Astrocyte of the spinal cord (primary cell): ENCODE measurements at regions not wholly inside any gene's neighbourhood (a gene's known extent, or its start where the extent isn't known, plus 50 kb on each side); places are given as distances from the start of the nearest gene placed in this dataset.

Experiments used
- DNase-seq: peaks from one replicate; pipeline ENCODE4 v3.0.0; 2011; ENCODE audit warnings: low read depth, low spot score
- H3K4me3 ChIP-seq: 2 replicates; pipeline ENCODE4 v1.5.1; 2011; ENCODE audit warnings: low read depth, mild to moderate bottlenecking, low read length, moderate library complexity
- in situ Hi-C: cut with HindIII; loops from 2 replicates; pipeline ENCODE4 v1.10.0; 2017; ENCODE audit warnings: low sequenced_read_pairs
- TF ChIP-seq, protein P1 (sequence below): IDR thresholded peaks from 2 replicates; pipeline ENCODE4 v1.5.1; 2012; ENCODE audit warnings: low read depth, mild to moderate bottlenecking, low read length, inconsistent platforms

DNA sequence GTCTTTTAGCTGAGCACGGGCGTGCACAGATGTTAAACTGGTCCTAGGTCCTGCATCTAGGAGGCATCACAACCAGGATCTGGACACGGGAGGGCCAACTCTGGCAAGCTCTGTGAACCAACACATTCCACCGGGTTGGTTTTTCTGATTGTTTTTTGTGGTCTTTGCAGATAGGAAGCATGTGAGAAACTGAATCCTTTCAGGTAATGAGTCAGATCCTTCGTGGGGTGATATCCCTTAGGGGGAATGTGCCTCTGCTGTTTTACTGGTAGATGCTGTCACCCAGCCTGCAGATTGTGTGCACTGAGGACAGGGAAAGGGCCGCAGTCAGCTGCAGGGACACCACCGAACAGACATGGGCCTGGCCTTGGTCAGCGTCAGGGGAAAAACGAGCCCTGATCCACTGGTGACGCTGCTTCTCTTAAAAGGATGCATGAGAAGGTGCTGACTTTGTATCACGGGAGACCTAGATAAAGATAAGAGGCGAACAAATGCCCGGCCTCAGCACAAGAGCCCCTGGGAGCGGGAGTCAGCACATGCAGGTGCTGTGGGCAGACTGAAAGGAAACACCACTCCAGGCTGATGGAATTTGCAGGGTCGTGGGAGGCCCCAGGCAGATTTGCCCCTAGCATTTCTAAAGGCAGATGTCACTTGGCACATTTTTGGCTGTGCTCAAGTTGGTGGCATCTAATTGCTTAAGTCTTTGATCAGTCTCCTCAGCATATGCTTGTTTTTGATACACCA lies 51.1 kb downstream of the DOP1B start:
- DNase-seq: peak; percentile 81
- TF ChIP-seq, protein P1, sequence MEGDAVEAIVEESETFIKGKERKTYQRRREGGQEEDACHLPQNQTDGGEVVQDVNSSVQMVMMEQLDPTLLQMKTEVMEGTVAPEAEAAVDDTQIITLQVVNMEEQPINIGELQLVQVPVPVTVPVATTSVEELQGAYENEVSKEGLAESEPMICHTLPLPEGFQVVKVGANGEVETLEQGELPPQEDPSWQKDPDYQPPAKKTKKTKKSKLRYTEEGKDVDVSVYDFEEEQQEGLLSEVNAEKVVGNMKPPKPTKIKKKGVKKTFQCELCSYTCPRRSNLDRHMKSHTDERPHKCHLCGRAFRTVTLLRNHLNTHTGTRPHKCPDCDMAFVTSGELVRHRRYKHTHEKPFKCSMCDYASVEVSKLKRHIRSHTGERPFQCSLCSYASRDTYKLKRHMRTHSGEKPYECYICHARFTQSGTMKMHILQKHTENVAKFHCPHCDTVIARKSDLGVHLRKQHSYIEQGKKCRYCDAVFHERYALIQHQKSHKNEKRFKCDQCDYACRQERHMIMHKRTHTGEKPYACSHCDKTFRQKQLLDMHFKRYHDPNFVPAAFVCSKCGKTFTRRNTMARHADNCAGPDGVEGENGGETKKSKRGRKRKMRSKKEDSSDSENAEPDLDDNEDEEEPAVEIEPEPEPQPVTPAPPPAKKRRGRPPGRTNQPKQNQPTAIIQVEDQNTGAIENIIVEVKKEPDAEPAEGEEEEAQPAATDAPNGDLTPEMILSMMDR: no peak
- in situ Hi-C loops: no loop called here
- no peak overlapping the region for H3K4me3 ChIP-seq

DNA sequence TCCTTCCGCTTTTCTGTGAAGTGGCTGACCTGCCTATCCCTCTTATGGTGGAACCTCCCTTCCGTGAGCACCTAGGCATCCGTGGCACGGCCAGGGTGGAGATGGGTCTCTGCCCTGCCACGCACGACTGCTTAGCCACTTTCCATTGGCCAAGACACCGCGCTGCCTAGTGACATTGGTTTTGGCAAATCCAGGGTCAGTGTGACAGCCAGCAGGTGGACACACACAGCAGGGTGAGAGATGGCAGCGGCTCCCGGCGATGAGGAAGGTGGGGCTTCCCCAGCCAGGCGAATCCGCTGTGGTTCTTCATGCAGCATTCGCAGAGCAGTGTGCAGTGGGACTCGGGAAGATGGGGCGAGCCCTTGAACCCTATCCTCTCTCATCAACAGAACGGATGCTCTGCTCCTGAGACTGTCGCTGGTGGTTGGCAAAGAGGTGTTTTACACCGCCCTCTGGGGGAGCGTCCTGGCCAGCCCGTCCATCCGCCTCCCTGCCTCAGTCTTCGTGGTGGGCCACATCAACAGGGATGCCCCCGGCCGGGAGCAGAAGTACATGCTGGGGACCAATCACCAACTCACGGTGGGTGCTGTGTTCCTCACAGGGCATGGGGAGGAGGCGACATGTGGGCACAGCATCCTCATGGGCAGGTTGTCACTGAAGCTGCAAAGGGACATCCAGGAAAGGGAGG lies 51.8 kb downstream of the DOP1B start:
- TF ChIP-seq, protein P1: no peak
- H3K4me3 ChIP-seq: no peak overlapping the region
- in situ Hi-C loops: no loop called here
- DNase-seq: no peak

DNA sequence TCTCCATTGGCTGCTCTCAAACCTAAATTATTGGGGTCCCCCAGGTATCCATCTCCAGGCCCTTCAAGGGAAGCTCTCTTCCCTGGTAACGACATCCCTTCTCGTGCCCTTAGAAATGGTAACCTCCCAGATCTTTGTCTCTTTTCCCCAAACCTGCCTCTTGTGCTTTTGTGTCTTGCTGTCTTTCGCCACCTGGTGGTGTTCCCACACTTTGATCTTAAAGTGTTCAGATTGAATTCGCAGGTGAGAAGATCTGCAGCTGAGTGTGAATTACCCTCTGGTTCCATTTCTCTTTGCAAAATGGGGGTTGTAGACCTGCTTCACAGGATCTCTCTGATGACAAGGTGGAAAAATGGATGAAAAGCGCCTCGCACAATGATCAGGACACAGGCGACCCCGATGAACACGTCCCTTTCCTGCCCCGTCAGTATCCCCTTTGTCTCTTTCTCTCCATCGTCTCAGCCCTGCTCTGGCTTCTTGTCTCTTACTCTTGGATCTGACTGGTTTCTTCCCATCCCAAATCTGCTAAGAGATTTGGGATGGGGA lies 53.1 kb downstream of the DOP1B start:
- TF ChIP-seq, protein P1: peak; percentile 68
- in situ Hi-C loops: no loop called here
- no peak overlapping the region for H3K4me3 ChIP-seq
- peak; percentile 79 for DNase-seq

DNA sequence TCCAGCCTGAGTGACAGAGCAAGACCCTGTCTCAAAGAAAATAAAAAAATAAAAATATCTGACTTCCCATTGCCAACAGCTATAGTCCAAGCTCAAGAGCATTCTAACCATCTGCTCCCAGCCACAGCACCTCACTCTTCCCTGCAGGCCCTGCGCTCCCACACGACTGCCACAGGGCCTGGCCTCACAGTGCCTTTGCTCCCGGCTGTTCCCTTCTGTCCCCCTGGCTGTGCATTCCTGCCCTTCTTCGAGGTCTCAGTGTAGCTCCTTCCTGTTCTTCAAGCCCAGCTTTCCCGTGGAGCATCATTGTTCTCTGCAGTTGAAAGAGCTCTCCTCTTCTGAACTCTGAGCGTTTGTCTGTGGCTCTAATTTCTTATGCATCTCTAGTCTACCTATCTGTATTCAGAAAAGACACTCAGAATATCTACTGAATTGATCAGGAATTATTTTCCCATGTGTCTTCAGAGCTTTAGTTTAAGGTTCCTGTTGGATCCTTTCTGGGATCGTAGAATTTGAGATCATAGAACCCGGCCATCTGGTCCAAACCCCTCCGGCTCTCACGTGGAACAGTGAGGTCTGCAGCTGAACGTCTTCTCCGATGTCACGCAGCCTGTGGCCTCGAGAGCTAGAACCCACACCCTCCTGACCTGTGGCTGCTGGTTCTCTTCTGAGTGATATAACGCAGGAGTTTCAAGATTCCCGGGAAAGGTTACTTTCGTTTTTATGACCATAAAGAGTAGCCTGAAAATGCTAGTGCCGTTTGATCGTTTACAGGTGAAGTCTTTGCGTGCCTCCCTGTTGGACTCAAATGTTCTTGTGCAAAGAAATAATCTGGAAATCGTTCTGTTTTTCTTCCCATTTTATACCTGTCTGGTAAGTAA lies 54.4 kb downstream of the DOP1B start:
- no peak overlapping the region for H3K4me3 ChIP-seq
- in situ Hi-C loops: no loop called here
- DNase-seq: no peak
- TF ChIP-seq, protein P1: no peak

- in situ Hi-C loops: no loop called here
- peak; percentile 91 for DNase-seq
- H3K4me3 ChIP-seq: no peak overlapping the region
- TF ChIP-seq, protein P1: no peak
Measured at GRCh38 chr21:36211660-36212512, 55.3 kb downstream of the DOP1B start.
